ENCODE measurements at regions not wholly inside any gene's neighbourhood (a gene's known extent, or its start where the extent isn't known, plus 50 kb on each side); places are given as distances from the start of the nearest gene placed in this dataset.

- no peak overlapping the region for H3K4me3 Mint-ChIP-seq
- Histone ChIP-seq H3K9me3 (ENCODE audit: control insufficient read depth, low read length) (no peaks in the 10 kb centered on the region), H3K4me3 (ENCODE audit: low read length) (no peak overlapping the region), H3K36me3 (ENCODE audit: control insufficient read depth, insufficient read depth, low read length) (no peaks in the 10 kb centered on the region), H3K27me3 (ENCODE audit: control insufficient read depth, insufficient read depth, low read length, poor library complexity, severe bottlenecking) (no peaks in the 10 kb centered on the region), H3K4me1 (ENCODE audit: control insufficient read depth, insufficient read depth, low read length) (no peaks in the 10 kb centered on the region), H3K27ac (ENCODE audit: low read depth, low read length) (no peak overlapping the region), H3K9ac (ENCODE audit: extremely low read depth, low read length, poor library complexity, severe bottlenecking) (no peak overlapping the region)
- 76 to 90% methylated on average over 1 to 2 of the region's 2 CpGs for WGBS, 2 experiments (ENCODE audit: insufficient coverage in 1 of 2, insufficient read length in 1 of 2)
- no peaks in the 10 kb centered on the region for H3K9me3 Mint-ChIP-seq
- TF ChIP-seq, protein P1, sequence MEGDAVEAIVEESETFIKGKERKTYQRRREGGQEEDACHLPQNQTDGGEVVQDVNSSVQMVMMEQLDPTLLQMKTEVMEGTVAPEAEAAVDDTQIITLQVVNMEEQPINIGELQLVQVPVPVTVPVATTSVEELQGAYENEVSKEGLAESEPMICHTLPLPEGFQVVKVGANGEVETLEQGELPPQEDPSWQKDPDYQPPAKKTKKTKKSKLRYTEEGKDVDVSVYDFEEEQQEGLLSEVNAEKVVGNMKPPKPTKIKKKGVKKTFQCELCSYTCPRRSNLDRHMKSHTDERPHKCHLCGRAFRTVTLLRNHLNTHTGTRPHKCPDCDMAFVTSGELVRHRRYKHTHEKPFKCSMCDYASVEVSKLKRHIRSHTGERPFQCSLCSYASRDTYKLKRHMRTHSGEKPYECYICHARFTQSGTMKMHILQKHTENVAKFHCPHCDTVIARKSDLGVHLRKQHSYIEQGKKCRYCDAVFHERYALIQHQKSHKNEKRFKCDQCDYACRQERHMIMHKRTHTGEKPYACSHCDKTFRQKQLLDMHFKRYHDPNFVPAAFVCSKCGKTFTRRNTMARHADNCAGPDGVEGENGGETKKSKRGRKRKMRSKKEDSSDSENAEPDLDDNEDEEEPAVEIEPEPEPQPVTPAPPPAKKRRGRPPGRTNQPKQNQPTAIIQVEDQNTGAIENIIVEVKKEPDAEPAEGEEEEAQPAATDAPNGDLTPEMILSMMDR (conservative IDR thresholded peaks at IDR 0.05) = no peak
- no peak overlapping the region for H3K27ac Mint-ChIP-seq
- no peaks in the 10 kb centered on the region for H3K36me3 Mint-ChIP-seq (ENCODE audit: low read depth)
- no peak for DNase-seq
- H3K4me1 Mint-ChIP-seq = no peaks in the 10 kb centered on the region
- no peaks in the 10 kb centered on the region for H3K27me3 Mint-ChIP-seq (ENCODE audit: insufficient read depth)
These were observed 197.5 kb downstream of the SOX2 start for GRCh38 chr3:181909241-181909640.

- Histone ChIP-seq H3K27me3 (ENCODE audit: control insufficient read depth, insufficient read depth, low read length, poor library complexity, severe bottlenecking) (no peaks in the 10 kb centered on the region), H3K27ac (ENCODE audit: low read depth, low read length) (no peak overlapping the region), H3K9me3 (ENCODE audit: control insufficient read depth, low read length) (no peaks in the 10 kb centered on the region), H3K9ac (ENCODE audit: extremely low read depth, low read length, poor library complexity, severe bottlenecking) (no peak overlapping the region), H3K4me1 (ENCODE audit: control insufficient read depth, insufficient read depth, low read length) (no peaks in the 10 kb centered on the region), H3K36me3 (ENCODE audit: control insufficient read depth, insufficient read depth, low read length) (no peaks in the 10 kb centered on the region), H3K4me3 (ENCODE audit: low read length) (no peak overlapping the region)
- no peak overlapping the region for H3K27ac Mint-ChIP-seq
- WGBS, 2 experiments (ENCODE audit: insufficient coverage in 1 of 2, insufficient read length in 1 of 2) = 91% methylated on average over 3 to 4 of the region's 4 CpGs
- H3K4me3 Mint-ChIP-seq = no peak overlapping the region
- no peak for DNase-seq
- no peaks in the 10 kb centered on the region for H3K9me3 Mint-ChIP-seq
- TF ChIP-seq, protein P1 (conservative IDR thresholded peaks at IDR 0.05) = no peak
- peaks cover 14% of the 10 kb centered on the region for H3K4me1 Mint-ChIP-seq
- no peaks in the 10 kb centered on the region for H3K36me3 Mint-ChIP-seq (ENCODE audit: low read depth)
- no peaks in the 10 kb centered on the region for H3K27me3 Mint-ChIP-seq (ENCODE audit: insufficient read depth)
These were observed 200.7 kb downstream of the SOX2 start for GRCh38 chr3:181912384-181912783.

GRCh38 chr3:181913254-181913653 is 201.5 kb downstream of the SOX2 start:
- no peak overlapping the region for H3K4me3 ChIP-seq (ENCODE audit: low read length)
- DNase-seq = no peak
- Mint-ChIP-seq H3K4me1 (peaks cover 14% of the 10 kb centered on the region), H3K36me3 (ENCODE audit: low read depth) (no peaks in the 10 kb centered on the region), H3K9me3 (no peaks in the 10 kb centered on the region), H3K4me3 (no peak overlapping the region), H3K27ac (no peak overlapping the region), H3K27me3 (ENCODE audit: insufficient read depth) (no peaks in the 10 kb centered on the region)
- H3K9me3 ChIP-seq (ENCODE audit: control insufficient read depth, low read length) = no peaks in the 10 kb centered on the region
- 63 to 84% methylated on average over 2 of the region's 2 CpGs for WGBS, 2 experiments (ENCODE audit: insufficient coverage in 1 of 2, insufficient read length in 1 of 2)
- H3K9ac ChIP-seq (ENCODE audit: extremely low read depth, low read length, poor library complexity, severe bottlenecking) = no peak overlapping the region
- H3K36me3 ChIP-seq (ENCODE audit: control insufficient read depth, insufficient read depth, low read length) = no peaks in the 10 kb centered on the region
- H3K27me3 ChIP-seq (ENCODE audit: control insufficient read depth, insufficient read depth, low read length, poor library complexity, severe bottlenecking) = no peaks in the 10 kb centered on the region
- TF ChIP-seq, protein P1 (conservative IDR thresholded peaks at IDR 0.05) = no peak
- H3K27ac ChIP-seq (ENCODE audit: low read depth, low read length) = no peak overlapping the region
- H3K4me1 ChIP-seq (ENCODE audit: control insufficient read depth, insufficient read depth, low read length) = no peaks in the 10 kb centered on the region
